CD4-positive, alpha-beta T cell treated with Interleukin-12 subunit alpha and Interleukin-12 subunit beta, for 1 hour (primary cell): ENCODE measurements at regions not wholly inside any gene's neighbourhood (a gene's known extent, or its start where the extent isn't known, plus 50 kb on each side); places are given as distances from the start of the nearest gene placed in this dataset.

Experiments used
- DNase-seq: peaks from one replicate; pipeline ENCODE4 v3.0.0-alpha.2; 2020

- DNase-seq = no peak
Measured at GRCh38 chr18:24741321-24741720, 280.9 kb downstream of the HRH4 start.

GRCh38 chr18:24741965-24742724 lies 281.7 kb downstream of the HRH4 start:
- no peak for DNase-seq

- no peak for DNase-seq
Measured at GRCh38 chr18:24754583-24755253, 294.3 kb downstream of the HRH4 start.

- DNase-seq = no peak
Measured at GRCh38 chr18:24756385-24756784, 295.9 kb downstream of the HRH4 start.

GRCh38 chr18:24757134-24757533 lies 296.7 kb downstream of the HRH4 start:
- no peak for DNase-seq

GRCh38 chr18:24761765-24762164 lies 301.3 kb downstream of the HRH4 start:
- DNase-seq = no peak

- no peak for DNase-seq
Measured at GRCh38 chr18:24762511-24762910, 302.1 kb downstream of the HRH4 start.

GRCh38 chr18:24763765-24764513 lies 303.5 kb downstream of the HRH4 start:
- no peak for DNase-seq

GRCh38 chr18:24764766-24765165 lies 304.3 kb downstream of the HRH4 start:
- DNase-seq = no peak

GRCh38 chr18:24766376-24766775 lies 305.9 kb downstream of the HRH4 start:
- DNase-seq = no peak

GRCh38 chr18:24770311-24771024 lies 310.0 kb downstream of the HRH4 start:
- no peak for DNase-seq

GRCh38 chr18:24771300-24771699 lies 310.9 kb downstream of the HRH4 start:
- DNase-seq = no peak

GRCh38 chr18:24773101-24773500 lies 312.7 kb downstream of the HRH4 start:
- DNase-seq = no peak

- no peak for DNase-seq
Measured at GRCh38 chr18:24776019-24776418, 315.6 kb downstream of the HRH4 start.

GRCh38 chr18:24778810-24779418 lies 318.5 kb downstream of the HRH4 start:
- no peak for DNase-seq

GRCh38 chr18:24782566-24782965 lies 322.1 kb downstream of the HRH4 start:
- DNase-seq = no peak

- DNase-seq = no peak
Measured at GRCh38 chr18:24785019-24785418, 324.6 kb downstream of the HRH4 start.

GRCh38 chr18:24786027-24786426 lies 325.6 kb downstream of the HRH4 start:
- DNase-seq = no peak

GRCh38 chr18:24790347-24790746 lies 329.9 kb downstream of the HRH4 start:
- no peak for DNase-seq

- DNase-seq = no peak
Measured at GRCh38 chr18:24791751-24792545, 331.5 kb downstream of the HRH4 start.

- DNase-seq = no peak
Measured at GRCh38 chr18:24793742-24794141, 333.3 kb downstream of the HRH4 start.

GRCh38 chr18:24795129-24795528 lies 334.7 kb downstream of the HRH4 start:
- no peak for DNase-seq
